GM18520 (cell line): ENCODE measurements at regions not wholly inside any gene's neighbourhood (a gene's known extent, or its start where the extent isn't known, plus 50 kb on each side); places are given as distances from the start of the nearest gene placed in this dataset.
"Not testable (repeated sequence)": the region's sequence is repeated elsewhere in the genome, so short reads cannot be mapped to it uniquely, and the experiment has no call there.

Experiments used
- ATAC-seq: cut with Tn5 transposase; IDR thresholded peaks from one replicate; pipeline ENCODE4 v1.9.1; 2021; ENCODE audit not compliant: unreplicated experiment

DNA sequence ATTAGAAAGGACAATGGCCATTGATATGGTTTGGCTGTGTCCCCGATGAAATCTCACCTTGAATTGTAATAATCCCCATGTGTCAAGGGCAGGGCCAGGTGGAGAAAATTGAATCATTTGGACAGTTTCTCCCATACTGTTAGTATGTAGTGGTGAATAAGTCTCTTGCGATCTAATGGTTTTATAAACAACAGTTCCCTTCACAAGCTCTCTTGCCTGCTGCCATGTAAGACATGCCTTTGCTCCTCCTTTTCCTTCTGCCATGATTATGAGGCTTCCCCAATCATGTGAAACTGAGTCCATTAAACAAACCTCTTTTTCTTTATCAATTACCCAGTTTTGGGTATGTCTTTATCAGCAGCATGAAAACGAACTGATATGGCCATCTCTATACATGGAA is 302.7 kb downstream of the SFMBT2 start:
- no peak for ATAC-seq

DNA sequence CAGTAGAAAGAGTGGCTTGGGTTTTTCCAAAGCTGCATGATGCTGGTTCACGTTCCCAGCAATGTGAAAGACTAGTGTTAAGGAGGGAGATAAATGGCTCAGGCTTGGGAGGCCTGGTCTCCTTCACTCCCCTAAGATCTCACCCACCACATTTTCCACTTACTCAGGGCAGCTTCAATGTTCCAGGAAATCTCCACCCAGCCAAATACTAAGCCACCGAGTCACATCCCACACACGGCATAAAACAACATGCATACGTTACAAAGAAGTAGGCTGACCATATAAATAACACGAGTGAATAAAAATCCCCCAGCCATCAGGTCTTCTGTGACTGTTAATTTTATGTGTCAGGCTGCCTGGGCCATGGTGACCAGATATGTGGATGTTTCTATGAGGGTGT is 303.5 kb downstream of the SFMBT2 start:
- ATAC-seq, result no peak

DNA sequence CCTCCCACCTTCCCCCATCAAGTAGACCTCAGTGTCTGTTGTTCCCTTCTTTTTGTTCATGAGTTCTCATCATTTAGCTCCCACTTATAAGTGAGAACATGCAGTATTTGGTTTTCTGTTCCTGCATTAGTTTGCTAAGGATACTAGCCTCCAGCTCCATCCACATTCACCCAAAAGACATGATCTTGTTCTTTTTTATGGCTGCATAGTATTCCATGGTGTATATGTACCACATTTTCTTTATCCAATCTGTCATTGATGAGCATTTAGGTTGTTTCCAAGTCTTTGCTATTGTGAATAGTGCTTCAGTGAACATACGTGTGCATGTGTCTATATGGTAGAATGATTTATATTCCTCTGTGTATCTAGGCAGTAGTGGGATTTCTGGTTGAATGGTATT is 306.5 kb downstream of the SFMBT2 start:
- not testable (repeated sequence) for ATAC-seq

DNA sequence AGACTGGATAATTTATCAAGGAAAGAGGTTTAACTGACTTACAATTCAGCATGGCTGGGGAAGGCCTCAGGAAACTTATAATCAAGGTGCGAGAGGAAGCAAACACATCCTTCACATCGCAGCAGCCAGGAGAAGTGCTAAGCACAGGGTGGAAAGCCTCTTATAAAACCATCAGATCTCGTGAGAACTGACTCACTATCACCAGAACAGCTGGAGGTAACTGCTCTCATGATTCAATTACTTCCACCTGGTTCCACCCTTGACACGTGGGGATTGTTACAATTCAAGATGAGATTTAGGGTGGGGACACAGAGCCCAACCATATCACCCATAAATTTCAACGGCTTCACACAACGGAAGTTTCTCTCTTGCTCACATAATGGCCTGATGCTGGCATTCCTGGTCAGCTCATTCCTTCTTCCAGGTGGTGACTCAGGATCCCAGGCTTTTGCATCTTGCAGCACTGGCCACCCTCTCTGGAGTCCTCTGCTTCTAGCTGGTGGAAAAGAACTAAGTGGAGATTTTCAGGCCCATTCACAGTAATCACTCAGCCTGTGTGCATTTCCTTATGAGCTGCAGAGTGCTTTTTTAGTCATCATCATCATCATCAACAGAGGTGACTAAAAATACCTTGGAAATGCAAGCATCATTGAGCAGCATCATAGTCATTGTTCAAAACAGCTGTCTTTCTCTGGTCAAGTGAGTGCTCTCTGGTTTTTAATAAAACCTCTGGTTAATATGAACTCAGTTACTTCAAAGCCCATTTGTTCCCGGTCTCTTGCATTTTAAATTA is 308.1 kb downstream of the SFMBT2 start:
- ATAC-seq, result no peak

DNA sequence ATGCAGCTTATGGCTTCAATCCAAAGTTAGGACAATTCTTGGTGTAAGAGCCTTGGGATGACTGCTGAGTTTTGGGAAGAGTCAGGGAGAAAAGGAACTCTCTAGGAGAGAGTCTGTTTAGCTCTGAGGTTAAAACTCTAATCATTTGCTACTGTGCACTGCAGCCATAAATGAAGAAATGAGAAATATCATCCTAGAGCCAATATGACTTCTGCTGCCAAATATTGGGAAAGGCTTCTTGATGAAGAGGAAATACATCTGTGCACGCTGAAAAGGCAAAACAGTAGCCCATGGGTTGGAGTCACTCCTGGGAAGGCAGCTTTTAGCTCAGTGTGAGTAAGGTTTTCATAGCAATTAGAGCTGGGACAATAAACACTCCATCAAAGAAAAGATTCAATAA is 308.8 kb downstream of the SFMBT2 start:
- no peak for ATAC-seq

DNA sequence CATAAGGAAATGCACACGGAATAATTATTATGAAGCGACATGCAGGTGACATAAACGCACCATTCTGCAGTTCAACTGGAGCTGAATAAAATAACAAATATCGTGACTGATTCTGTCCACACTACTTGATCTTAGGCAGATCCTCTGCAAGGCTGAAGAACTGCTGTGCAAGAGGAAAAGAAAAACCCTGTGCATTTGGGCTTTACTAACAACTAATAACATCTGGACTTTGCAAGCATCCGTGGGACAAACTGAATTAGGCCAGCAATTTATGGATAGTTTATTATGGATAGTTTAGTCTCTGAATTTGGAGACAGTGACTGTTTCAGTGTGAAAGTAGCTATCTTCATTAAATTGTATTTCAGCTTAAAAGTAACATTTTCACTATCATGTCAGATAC is 309.4 kb downstream of the SFMBT2 start:
- ATAC-seq, result no peak

DNA sequence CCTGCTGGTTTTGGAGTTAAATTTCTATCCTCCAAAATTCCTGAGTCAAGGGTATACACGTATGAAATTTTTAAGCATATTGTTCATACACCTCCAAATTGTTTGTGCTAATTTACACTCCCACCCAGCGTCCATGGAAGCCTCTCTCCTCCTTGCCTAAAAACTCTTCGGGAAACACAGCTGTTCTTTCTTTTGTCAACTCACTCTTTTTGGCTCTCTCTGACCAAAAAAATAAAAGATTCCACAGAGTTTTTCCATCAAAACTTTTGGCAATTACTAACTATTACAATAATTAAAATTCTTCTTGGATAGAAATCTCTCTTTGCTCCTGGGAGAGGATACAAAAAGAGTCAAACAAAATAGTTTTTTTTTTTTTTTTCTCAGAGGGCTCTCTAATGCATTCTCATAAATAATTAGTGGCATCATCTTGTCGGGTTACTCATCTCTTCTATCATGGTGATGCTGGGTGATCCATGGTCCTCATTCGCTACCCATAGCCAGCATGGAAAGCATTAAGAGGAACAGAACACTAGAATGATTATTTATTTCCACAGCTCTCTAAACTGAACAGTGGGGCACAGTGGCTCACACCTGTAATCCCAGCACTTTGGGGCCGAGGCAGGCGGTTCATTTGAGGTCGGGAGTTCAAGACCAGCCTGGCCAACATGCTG is 310.7 kb downstream of the SFMBT2 start:
- ATAC-seq, result no peak

DNA sequence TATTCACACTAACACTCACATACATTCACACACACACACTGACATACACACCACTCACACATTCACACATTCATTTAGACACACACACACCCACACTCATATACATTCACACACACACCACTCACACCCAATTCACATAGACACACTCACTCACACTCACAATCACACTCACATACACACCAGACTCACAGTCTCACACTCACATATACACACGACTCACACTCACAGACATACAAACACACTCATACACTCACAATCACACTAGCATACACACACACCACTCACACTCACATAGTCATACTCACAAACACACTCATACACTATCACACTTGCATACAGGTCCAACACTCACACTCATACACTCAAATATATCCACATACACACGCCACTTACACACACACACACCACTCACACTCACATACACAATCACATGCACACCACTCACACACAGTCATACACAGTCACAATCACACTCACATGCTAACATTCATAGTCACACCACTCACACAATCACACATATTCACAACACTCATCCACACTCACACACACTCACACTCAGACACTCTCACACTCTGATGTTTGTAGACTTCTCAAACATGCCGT is 312.6 kb downstream of the SFMBT2 start:
- ATAC-seq, result no peak

DNA sequence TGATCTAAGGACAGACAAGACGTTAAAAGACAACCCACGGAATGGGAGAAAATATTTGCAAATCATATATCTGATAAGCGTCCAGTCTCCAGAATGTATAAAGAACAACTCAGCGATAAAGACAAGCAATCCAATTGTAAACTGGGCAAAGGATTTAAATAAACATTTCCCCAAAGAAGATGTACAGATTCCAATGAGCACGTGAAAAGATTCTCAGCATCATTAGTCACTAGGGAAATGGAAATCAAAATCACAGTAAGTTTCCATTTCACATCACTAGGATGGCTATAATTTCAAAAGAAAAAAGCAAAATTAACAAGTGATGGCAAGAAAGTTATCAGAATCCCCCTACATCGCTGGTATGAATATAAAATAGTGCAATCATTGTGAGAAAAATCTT is 316.1 kb downstream of the SFMBT2 start:
- ATAC-seq, result no peak

DNA sequence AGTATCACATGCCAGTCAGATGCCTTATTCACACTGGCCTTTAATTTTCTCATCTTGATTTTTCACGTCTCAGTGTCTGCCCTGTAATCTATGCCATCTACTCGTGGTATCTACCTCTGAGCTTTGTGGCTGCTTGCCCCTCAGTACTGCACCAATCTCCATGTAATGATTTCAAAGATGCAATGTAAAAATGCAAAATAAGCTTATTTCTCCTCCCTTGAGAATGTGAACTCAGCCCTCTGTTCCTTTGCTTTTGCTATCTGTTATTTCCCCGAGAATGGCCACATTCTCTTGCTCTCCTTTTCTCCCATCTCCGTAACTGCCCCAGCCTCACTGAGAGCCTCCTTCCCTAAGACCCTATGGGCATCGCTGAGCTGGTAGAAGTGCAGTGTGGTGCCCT is 317.5 kb downstream of the SFMBT2 start:
- no peak for ATAC-seq

DNA sequence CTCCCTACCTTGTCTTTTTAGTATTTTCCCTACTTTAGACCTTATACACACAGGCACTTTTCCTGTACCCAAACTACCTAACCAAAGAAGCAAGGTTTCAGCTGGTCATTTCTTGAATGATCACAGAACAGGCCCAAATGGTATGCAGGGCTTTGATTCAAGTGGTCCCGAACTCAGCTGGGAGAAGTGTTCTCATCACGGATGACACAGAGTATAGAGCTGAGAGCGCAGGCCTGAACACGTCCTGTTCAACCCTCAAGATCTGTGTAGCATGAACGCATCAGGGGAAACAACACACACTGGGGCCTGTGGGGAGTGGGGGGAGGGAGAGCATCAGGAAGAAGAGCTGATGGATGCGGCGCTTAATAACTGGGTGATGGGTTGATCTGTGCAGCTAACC is 318.2 kb downstream of the SFMBT2 start:
- no peak for ATAC-seq

DNA sequence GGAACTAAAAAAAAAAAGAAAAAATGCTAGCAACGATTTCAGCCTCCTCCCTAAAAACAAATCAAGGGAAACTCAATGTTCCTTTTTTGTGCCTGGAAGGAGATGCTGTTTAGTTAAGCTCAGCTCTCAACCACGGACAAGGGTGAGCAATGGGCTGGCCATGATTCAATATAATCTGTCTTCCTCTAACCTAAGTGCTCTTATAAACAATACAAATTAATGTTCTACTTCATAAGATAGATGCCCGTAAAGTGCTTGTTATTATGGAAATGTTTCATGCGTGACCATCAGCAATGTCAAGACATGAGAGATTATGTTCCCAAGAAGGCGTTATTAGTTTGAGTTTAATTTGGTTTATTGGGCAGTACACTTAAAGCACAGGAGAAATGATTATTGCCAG is 320.3 kb downstream of the SFMBT2 start:
- no peak for ATAC-seq

DNA sequence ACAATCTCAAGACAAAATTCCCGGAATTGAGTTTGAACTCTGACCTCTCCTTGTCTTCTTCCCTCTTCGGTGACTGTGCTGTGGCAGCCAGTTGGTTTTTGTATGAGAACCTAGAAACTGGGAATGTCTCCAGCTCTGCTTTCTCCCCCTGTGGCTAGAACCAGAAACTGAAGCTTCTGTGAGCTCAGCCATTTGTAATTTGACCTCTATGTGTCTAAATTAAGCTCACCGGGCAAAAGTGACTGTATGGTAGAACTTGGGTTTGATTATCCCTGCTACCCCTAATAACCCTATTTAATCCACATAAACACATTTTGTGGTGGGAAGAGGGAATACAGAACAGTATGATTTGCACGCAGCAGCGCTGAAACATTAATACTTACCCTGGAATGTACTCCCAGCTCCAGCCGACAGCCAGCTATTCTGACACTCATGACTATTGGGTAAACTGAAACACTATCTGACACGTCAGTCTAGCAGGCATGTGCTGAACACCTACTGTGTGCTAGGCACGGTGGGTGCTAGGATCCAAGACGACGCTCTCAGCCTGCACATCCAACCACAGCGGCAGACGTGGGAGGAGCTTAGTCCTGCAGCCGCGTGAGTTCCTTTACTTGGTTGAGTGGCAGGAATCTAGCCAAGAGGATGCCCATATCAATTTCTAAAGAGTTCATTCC is 324.8 kb downstream of the SFMBT2 start:
- ATAC-seq, result no peak

DNA sequence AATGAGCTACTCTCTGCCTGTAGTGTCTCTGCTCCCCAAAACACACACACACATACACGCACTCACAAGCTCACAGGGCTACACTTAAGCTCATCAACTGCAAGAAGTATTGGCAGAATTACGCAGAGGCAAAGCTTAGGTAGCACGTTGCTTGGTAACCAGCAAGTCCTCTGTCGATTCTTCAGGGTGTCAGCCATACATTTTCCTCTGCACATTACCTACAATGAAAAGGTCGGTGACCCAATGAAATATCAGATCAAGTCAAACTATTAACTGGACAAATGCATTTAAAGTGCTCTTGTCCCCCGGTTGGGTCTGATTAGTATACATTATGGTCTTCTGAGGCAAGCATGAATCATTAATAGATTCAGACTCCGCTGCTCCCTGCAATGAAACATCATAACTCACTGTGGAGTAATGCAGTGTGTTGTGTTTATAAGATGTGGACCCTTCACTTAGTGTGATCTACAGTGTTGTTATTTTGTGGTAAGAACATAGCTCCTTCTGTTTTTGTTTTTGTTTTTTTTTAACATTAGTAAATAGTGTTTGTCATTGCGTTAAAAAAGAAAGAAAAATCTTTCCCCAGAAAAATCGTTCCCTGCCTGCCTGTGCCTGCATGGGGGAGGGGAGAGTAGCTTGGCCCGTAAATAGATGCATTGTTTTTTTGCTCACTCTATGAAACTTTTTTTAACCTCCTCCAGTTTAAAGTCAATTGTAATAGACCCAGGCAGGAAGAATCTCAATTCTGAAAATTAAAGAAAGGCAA is 325.5 kb downstream of the SFMBT2 start:
- no peak for ATAC-seq

DNA sequence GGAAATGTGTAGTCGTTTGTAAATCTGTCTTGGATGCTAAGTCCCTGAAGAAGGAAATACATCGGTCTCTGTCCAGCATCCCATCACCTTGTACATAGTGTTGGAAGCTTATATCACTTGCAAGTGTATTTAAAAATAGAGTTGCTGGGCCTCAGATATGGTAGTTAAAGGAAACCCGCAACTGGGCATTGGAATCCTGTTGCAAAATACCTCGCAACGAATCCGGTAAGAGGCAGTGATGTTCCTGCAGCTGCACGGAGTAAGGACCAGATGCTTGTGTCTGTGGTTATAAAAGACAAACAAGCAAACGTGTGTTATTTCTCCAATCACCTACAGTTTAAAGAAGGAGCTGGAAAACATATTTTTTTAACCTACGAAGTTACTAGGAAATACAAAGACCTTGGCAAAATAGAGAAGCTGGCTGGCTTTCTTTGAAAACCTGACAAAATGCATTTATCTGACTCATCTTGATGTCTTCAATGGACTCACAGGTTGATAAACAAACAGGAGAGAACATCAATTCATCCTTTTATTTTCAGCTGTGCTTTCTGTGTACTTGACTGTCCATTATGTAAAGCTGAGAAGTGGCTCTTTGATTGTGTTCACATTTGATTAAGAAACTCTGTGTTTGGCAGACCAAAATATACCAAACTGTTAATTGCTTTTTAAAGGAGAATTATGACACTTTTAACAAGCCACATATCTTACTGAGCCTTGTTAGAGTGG is 326.4 kb downstream of the SFMBT2 start:
- ATAC-seq, result no peak

DNA sequence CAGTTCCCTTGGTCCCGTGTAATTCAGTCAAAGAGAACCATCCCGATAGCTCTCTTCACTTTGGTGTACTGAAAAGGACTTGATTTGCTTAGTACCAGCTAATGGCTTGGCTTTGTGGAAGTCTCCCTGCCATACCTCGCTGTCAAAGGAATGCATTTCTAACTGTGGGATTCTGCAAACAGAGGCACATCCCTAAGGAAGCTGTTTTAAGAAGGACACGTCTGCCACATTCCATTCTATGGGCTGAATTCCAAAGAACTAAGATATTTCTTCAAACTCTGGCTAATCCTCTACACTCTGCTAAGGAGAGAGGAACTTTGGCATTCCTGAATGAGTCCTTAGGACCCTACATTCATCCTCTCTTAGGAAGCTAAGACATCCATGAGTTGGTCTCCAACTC is 327.9 kb downstream of the SFMBT2 start:
- no peak for ATAC-seq

DNA sequence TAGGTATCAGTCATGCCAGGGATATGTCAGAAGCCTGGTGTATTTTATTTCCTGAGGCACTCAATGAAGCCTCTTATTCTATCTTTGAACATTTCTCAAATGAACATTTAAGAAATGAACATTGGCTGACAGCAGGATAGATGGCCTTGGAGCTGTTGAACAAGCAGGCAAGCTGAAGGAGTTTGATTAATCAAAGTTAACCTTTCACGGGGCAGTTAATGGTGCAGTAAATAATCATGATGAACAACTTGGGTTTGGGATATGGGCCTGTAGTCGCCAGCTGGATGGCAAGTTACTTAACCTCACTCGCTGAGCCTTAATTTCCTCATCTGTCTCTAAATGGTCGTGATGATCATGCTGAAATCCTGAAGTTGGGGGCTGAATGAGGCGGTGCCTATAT is 333.0 kb downstream of the SFMBT2 start:
- ATAC-seq, result no peak

DNA sequence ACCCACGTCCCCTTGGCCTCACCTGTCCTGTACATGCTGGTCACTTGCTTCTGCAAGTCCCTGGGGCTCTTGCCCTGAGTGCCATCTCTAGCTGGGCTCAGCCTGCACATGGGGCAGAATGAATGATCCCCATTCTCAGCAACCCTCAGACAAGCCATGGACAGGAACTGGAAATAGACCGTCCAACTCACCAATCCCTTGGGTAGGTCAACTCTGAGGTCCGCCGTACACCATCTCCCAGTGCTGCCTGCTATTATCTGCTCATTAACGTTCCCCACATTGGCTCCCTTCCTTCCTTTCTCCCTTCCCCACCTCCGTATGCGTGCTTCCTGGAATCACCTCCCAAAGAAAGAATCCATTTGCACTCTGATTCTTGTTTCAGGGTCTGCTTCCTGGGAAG is 335.0 kb downstream of the SFMBT2 start:
- no peak for ATAC-seq

DNA sequence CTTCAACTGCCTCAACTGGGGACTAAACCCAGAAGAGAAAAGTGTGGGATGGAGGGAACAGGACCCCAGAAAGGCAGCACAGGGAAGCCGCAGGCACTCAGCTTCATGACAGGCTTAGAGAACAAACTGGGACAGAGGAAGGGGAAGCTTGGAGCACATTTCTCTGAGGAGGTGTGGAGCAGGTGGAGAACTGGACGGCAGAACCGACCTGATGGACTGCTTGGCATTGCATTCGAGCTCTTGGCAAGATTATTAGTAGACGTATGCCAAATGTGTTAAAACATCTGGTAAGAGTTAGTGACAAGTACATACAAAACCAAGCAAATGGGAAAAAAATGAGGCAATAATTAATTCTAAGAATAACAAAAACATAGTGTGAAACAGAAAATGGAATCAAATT is 335.7 kb downstream of the SFMBT2 start:
- no peak for ATAC-seq

DNA sequence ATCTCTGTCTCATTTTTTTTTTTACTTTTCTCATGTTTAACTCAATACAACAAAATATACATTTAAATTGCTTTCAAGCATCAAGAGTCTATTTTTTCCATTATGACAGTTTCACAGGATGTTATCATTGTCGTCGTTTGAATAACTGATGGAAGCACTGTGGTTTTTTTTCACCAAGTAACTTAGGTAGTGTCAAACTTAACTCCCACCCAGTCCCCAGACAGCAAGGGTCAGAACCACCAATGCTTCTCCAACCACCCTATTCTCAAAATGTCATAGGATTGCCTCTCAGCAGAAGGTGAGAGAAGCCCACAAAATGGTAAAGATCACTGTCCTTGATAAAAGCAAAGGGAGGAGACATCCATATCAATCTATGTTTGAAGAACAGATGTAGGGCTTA is 339.4 kb downstream of the SFMBT2 start:
- no peak for ATAC-seq
